Osteocyte (in vitro differentiated cells): ENCODE measurements at regions not wholly inside any gene's neighbourhood (a gene's known extent, or its start where the extent isn't known, plus 50 kb on each side); places are given as distances from the start of the nearest gene placed in this dataset.

Experiments
- DNase-seq: peaks from one replicate; pipeline ENCODE4 v3.0.0; 2021; ENCODE audit warnings: mixed read lengths; ENCODE audit not compliant: unreplicated experiment; ENCODE audit errors: extremely low spot score
- H3K27ac Mint-ChIP-seq: one replicate; pipeline ENCODE4 v1.8.0; 2021; ENCODE audit warnings: mild to moderate bottlenecking, mixed read lengths; ENCODE audit not compliant: unreplicated experiment
- H3K27me3 Mint-ChIP-seq: one replicate; pipeline ENCODE4 v1.8.0; 2021; ENCODE audit warnings: mixed read lengths; ENCODE audit not compliant: unreplicated experiment
- H3K36me3 Mint-ChIP-seq: one replicate; pipeline ENCODE4 v1.8.0; 2021; ENCODE audit warnings: mixed read lengths; ENCODE audit not compliant: unreplicated experiment
- H3K4me1 Mint-ChIP-seq: one replicate; pipeline ENCODE4 v1.8.0; 2021; ENCODE audit warnings: mixed read lengths; ENCODE audit not compliant: unreplicated experiment
- H3K4me3 Mint-ChIP-seq: one replicate; pipeline ENCODE4 v1.8.0; 2021; ENCODE audit warnings: mild to moderate bottlenecking, moderate library complexity, mixed read lengths; ENCODE audit not compliant: unreplicated experiment
- H3K9me3 Mint-ChIP-seq: one replicate; pipeline ENCODE4 v1.8.0; 2021; ENCODE audit warnings: mixed read lengths; ENCODE audit not compliant: unreplicated experiment
- TF ChIP-seq, protein P1 (sequence below): fragments of 200-600 bp; sonication (generic); IDR thresholded peaks from 2 replicates; pipeline ENCODE4 v1.5.0; 2021; ENCODE audit warnings: antibody characterized with exemption, mild to moderate bottlenecking, moderate library complexity

DNA sequence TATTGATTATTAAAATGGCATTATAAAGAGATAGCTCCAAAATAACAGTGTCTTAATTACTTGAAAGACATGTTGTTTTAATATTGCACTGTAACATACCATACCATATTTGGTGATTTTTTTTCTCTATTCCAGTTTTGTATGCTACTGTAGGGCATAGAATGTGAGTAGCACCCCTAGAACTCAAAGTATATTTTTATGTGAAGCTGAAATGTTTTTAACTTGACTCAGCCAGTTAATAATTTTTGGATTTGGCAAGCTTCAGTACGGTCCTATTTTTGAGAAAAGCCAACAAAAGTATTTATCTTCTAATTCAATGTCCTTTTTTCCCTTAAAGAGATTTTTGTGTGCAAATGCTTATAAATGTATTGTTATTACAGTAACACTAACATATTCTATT lies 593.8 kb downstream of the USP25 start:
- TF ChIP-seq, protein P1, sequence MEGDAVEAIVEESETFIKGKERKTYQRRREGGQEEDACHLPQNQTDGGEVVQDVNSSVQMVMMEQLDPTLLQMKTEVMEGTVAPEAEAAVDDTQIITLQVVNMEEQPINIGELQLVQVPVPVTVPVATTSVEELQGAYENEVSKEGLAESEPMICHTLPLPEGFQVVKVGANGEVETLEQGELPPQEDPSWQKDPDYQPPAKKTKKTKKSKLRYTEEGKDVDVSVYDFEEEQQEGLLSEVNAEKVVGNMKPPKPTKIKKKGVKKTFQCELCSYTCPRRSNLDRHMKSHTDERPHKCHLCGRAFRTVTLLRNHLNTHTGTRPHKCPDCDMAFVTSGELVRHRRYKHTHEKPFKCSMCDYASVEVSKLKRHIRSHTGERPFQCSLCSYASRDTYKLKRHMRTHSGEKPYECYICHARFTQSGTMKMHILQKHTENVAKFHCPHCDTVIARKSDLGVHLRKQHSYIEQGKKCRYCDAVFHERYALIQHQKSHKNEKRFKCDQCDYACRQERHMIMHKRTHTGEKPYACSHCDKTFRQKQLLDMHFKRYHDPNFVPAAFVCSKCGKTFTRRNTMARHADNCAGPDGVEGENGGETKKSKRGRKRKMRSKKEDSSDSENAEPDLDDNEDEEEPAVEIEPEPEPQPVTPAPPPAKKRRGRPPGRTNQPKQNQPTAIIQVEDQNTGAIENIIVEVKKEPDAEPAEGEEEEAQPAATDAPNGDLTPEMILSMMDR, result no peak
- Mint-ChIP-seq H3K4me3 (peak overlapping the region; percentile 42), H3K9me3 (peaks cover 4% of the 10 kb centered on the region), H3K4me1 (peaks cover 56% of the 10 kb centered on the region), H3K36me3 (peaks cover 6% of the 10 kb centered on the region), H3K27me3 (no peaks in the 10 kb centered on the region), H3K27ac (peak overlapping the region; percentile 92)
- no peak for DNase-seq

DNA sequence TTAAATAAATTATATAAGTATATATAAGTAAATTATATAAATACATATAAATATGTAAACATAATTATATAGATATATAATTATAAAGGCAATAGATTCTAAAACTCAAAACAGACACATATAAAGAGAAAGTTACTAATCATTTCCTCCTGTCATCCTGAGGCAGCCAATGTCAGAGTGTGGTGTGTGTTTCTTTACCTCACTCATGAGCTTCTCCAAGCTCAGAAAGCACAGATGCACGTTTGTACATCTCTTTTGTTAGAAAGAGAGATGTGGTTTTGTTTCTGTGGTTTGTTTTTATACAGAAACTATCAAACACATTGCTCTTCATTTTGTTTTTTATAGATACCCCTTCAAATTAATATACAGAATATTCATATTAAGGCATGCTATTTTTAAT lies 594.8 kb downstream of the USP25 start:
- H3K27me3 Mint-ChIP-seq, result no peaks in the 10 kb centered on the region
- peaks cover 5% of the 10 kb centered on the region for H3K36me3 Mint-ChIP-seq
- TF ChIP-seq, protein P1, result no peak
- H3K4me3 Mint-ChIP-seq, result no peak overlapping the region
- no peak for DNase-seq
- peaks cover 62% of the 10 kb centered on the region for H3K4me1 Mint-ChIP-seq
- peak overlapping the region; percentile 78 for H3K27ac Mint-ChIP-seq
- H3K9me3 Mint-ChIP-seq, result peaks cover 4% of the 10 kb centered on the region

DNA sequence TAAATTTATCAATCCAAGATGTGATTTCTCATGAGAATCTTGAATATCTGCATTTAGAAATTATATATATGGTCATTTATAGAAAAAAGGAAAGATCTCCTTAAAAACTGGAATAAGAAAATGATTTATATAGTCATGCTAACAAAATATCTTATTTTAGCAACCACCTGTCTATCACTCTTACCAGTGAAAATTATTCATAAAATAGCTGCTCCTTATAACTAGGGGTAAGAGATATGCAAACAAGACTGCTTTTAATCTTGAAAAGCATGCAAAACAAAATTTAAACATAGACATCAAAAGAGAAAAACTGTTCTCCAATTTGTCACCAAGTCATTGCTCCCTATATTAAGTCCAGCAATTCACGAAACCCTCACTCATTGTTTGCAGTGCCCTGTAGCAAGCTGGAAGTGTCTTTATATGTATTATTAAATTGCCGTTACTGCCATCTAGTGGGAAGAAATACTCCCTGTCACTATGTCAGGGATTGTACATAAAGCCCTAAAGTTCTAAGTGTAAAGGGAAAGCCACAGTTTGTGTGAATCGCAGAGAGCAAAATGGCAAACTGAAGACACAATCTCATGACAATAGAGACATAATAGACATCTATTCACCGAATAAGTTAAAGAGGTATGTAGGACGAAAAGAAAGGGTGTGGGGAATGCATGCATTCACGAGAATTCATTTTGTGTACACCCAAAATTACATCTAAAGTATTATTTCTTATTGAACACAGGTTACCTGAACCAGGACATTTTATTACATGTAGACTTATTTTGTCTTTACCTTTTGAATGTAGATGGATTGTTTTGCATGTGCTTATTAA lies 600.5 kb downstream of the USP25 start:
- H3K27ac Mint-ChIP-seq, result peak overlapping the region; percentile 40
- DNase-seq, result no peak
- peaks cover 13% of the 10 kb centered on the region for H3K36me3 Mint-ChIP-seq
- no peak overlapping the region for H3K4me3 Mint-ChIP-seq
- H3K27me3 Mint-ChIP-seq, result no peaks in the 10 kb centered on the region
- peaks cover 44% of the 10 kb centered on the region for H3K4me1 Mint-ChIP-seq
- H3K9me3 Mint-ChIP-seq, result peaks cover 4% of the 10 kb centered on the region
- TF ChIP-seq, protein P1, result peak; percentile 80

DNA sequence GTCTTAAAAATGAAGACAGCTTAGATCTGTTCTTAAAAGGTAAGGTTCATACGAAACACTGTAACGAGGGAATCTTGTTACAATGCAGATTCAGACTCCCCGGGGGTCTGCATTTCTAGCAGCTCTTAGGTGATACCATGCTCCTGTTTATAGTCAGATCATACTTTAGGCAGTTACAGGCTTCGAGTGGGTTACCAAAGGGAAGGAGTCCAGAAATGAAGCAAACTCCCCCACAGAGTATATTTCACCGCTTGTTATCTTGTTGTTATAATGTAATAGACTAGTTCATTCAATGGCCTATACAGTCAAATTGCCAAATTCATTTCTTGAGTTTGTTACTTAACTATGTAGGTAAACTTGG lies 601.1 kb downstream of the USP25 start:
- TF ChIP-seq, protein P1, result no peak
- Mint-ChIP-seq H3K36me3 (peaks cover 14% of the 10 kb centered on the region), H3K27me3 (no peaks in the 10 kb centered on the region), H3K4me1 (peaks cover 44% of the 10 kb centered on the region), H3K4me3 (no peak overlapping the region), H3K9me3 (peaks cover 4% of the 10 kb centered on the region), H3K27ac (no peak overlapping the region)
- no peak for DNase-seq

DNA sequence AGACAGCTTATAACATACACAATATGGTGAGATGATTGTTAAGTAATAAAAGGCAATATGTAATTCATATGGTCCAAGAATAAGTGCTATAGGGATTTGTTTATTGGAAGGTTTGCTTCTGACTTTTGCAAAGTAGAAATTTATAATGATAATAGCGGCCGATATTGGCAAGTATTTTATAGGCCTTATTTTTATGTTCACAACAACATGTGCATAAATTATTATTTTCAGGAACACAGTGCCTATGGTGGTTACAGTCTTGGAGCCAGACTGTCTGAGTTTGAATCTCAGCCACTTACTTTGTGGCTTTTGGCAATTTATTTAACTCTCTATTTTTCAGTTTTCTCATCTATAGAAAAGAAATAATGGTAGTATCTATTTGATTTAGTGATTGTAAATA lies 607.5 kb downstream of the USP25 start:
- Mint-ChIP-seq H3K27me3 (no peaks in the 10 kb centered on the region), H3K4me1 (peaks cover 12% of the 10 kb centered on the region), H3K27ac (no peak overlapping the region), H3K9me3 (no peaks in the 10 kb centered on the region), H3K36me3 (peaks cover 15% of the 10 kb centered on the region), H3K4me3 (no peak overlapping the region)
- TF ChIP-seq, protein P1, result no peak
- no peak for DNase-seq
